ENCODE measurements at regions not wholly inside any gene's neighbourhood (a gene's known extent, or its start where the extent isn't known, plus 50 kb on each side); places are given as distances from the start of the nearest gene placed in this dataset.

DNA sequence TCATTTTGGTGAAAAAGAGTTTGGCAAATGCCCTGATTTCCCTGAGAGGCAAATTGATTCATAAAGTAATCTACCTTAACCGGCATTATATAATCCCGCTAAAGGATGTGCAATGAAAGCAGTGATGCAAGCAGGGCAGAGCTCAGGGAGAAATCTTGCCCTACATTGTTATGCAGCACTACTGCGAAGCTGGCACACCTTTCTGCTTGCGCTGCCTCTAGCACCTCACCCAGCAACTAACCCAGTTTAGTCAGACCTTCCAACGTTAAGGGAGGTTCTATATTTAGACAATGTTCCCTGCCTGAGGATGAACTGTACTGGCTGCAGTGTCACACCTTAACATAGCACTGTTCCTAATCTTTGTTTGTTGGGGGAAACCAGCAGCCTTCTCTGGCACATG lies 60.8 kb upstream of the CCDC196 start:
- TF ChIP-seq, protein P1, sequence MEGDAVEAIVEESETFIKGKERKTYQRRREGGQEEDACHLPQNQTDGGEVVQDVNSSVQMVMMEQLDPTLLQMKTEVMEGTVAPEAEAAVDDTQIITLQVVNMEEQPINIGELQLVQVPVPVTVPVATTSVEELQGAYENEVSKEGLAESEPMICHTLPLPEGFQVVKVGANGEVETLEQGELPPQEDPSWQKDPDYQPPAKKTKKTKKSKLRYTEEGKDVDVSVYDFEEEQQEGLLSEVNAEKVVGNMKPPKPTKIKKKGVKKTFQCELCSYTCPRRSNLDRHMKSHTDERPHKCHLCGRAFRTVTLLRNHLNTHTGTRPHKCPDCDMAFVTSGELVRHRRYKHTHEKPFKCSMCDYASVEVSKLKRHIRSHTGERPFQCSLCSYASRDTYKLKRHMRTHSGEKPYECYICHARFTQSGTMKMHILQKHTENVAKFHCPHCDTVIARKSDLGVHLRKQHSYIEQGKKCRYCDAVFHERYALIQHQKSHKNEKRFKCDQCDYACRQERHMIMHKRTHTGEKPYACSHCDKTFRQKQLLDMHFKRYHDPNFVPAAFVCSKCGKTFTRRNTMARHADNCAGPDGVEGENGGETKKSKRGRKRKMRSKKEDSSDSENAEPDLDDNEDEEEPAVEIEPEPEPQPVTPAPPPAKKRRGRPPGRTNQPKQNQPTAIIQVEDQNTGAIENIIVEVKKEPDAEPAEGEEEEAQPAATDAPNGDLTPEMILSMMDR (IDR thresholded peaks at IDR 0.05; ENCODE audit: insufficient read depth, low read length, poor library complexity, severe bottlenecking) = no peak
- no peak for TF ChIP-seq EZH2phosphoT487 (conservative IDR thresholded peaks at IDR 0.05; ENCODE audit: low read length)

Data from SU-DHL-6 (cell line).